PC-9 (cell line): ENCODE measurements at regions not wholly inside any gene's neighbourhood (a gene's known extent, or its start where the extent isn't known, plus 50 kb on each side); places are given as distances from the start of the nearest gene placed in this dataset.

Source experiments
- BruUV-seq: library from RNA; stranded (reverse); fragments of 400-500 nt; replicated peaks from 2 replicates; lab custom pipeline; 2021; lab: Mats Ljungman, UMichigan
- CTCF ChIA-PET: fragments of 300-600 bp; sonication (Branson Sonifier 250); formaldehyde crosslinking; loops from one replicate; lab custom pipeline; 2022; ENCODE audit warnings: antibody characterized with exemption; lab: Charles Lee
- POLR2A ChIA-PET: fragments of 300-600 bp; sonication (Branson Sonifier 250); formaldehyde crosslinking; loops from one replicate; lab custom pipeline; 2022; ENCODE audit warnings: antibody characterized with exemption; ENCODE audit not compliant: unreplicated experiment; lab: Charles Lee
- DNase-seq, 2 experiments: peaks; one replicate each; pipeline versions ENCODE4 v3.0.0 to v3.0.0-alpha.2; 2015 to 2022; ENCODE audit warnings: mixed read lengths in 1 of 2
- H2AFZ ChIP-seq: fragments of 200-600 bp; sonication (generic); 2 replicates; pipeline ENCODE4 v1.8.1; 2017; ENCODE audit warnings: antibody characterized with exemption
- H3F3A ChIP-seq: fragments of 200-600 bp; sonication (generic); 2 replicates; pipeline ENCODE4 v1.8.1; 2017; ENCODE audit warnings: antibody characterized with exemption, mild to moderate bottlenecking, low read depth; ENCODE audit not compliant: insufficient read depth
- H3K27ac ChIP-seq: fragments of 200-600 bp; sonication (generic); 2 replicates; pipeline ENCODE4 v1.6.1; 2016; ENCODE audit warnings: mixed run types
- H3K27me3 ChIP-seq: fragments of 200-600 bp; sonication (generic); 2 replicates; pipeline ENCODE4 v1.6.1; 2016; ENCODE audit warnings: low read depth, mixed run types; ENCODE audit not compliant: insufficient read depth
- H3K36me3 ChIP-seq: fragments of 200-600 bp; sonication (generic); 2 replicates; pipeline ENCODE4 v1.6.1; 2016; ENCODE audit warnings: low read depth, mixed run types
- H3K4me1 ChIP-seq: fragments of 200-600 bp; sonication (generic); replicated peaks from 2 replicates; pipeline ENCODE4 v1.6.1; 2016; ENCODE audit warnings: mixed run types; ENCODE audit not compliant: insufficient read depth
- H3K4me2 ChIP-seq: fragments of 200-600 bp; sonication (generic); 2 replicates; pipeline ENCODE4 v1.6.1; 2017; ENCODE audit warnings: mixed run types
- H3K4me3 ChIP-seq: fragments of 200-600 bp; sonication (generic); 2 replicates; pipeline ENCODE4 v1.6.1; 2016; ENCODE audit warnings: mixed run types
- H3K79me2 ChIP-seq: fragments of 200-600 bp; sonication (generic); 2 replicates; pipeline ENCODE4 v1.6.1; 2017; ENCODE audit warnings: low read depth, mixed run types
- H3K9me2 ChIP-seq: fragments of 200-600 bp; sonication (generic); 2 replicates; pipeline ENCODE4 v1.8.1; 2017; ENCODE audit warnings: mild to moderate bottlenecking; ENCODE audit not compliant: insufficient read depth
- H3K9me3 ChIP-seq: fragments of 200-600 bp; sonication (generic); 2 replicates; pipeline ENCODE4 v1.8.1; 2016; ENCODE audit warnings: low read depth; ENCODE audit not compliant: insufficient read depth
- H4K20me1 ChIP-seq: fragments of 200-600 bp; sonication (generic); 2 replicates; pipeline ENCODE4 v1.8.1; 2017; ENCODE audit not compliant: insufficient read depth
- CTCF ChIP-seq: fragments of 200-600 bp; sonication (generic); conservative IDR thresholded peaks from 2 replicates; pipeline ENCODE4 v1.6.1; 2017; ENCODE audit warnings: mixed run types, antibody characterized with exemption, mild to moderate bottlenecking, moderate library complexity
- EZH2 ChIP-seq: fragments of 200-600 bp; sonication (generic); IDR thresholded peaks from 2 replicates; pipeline ENCODE4 v1.8.0; 2017; ENCODE audit warnings: antibody characterized with exemption, low read depth
- intact Hi-C: fragments of 100-400 bp; cut with micrococcal nuclease; formaldehyde crosslinking; loops from one replicate; pipeline ENCODE4 v1.10.0; 2022; ENCODE audit not compliant: unreplicated experiment

GRCh38 chr10:29026065-29026797, 262.6 kb upstream of the LYZL1 start:
- Histone ChIP-seq H2AFZ (no peak overlapping the region), H4K20me1 (no peaks in the 10 kb centered on the region), H3K9me3 (no peaks in the 10 kb centered on the region), H3K27ac (no peak overlapping the region), H3K9me2 (no peaks in the 10 kb centered on the region), H3K27me3 (no peaks in the 10 kb centered on the region), H3K4me1 (peaks cover 16% of the 10 kb centered on the region), H3F3A (no peaks in the 10 kb centered on the region), H3K4me2 (no peak overlapping the region), H3K79me2 (no peaks in the 10 kb centered on the region), H3K4me3 (no peak overlapping the region), H3K36me3 (no peaks in the 10 kb centered on the region)
- intact Hi-C loops, result no loop called here
- CTCF ChIA-PET, result no interaction called here
- POLR2A ChIA-PET, result no interaction called here
- no TSS peak for BruUV-seq
- no peak for DNase-seq
- no peak for TF ChIP-seq EZH2

- Histone ChIP-seq H3K79me2 (no peaks in the 10 kb centered on the region), H4K20me1 (no peaks in the 10 kb centered on the region), H3K27ac (no peak overlapping the region), H2AFZ (no peak overlapping the region), H3K4me3 (no peak overlapping the region), H3F3A (no peaks in the 10 kb centered on the region), H3K4me1 (peaks cover 23% of the 10 kb centered on the region), H3K9me3 (no peaks in the 10 kb centered on the region), H3K27me3 (no peaks in the 10 kb centered on the region), H3K9me2 (no peaks in the 10 kb centered on the region), H3K36me3 (no peaks in the 10 kb centered on the region), H3K4me2 (no peak overlapping the region)
- POLR2A ChIA-PET, result no interaction called here
- DNase-seq, result no peak
- TF ChIP-seq EZH2, result no peak
- TF ChIP-seq CTCF, result no peak
- CTCF ChIA-PET, result no interaction called here
- BruUV-seq, result no TSS peak
- intact Hi-C loops, result no loop called here
Observed at GRCh38 chr10:29026802-29027580, 261.9 kb upstream of the LYZL1 start.

DNA sequence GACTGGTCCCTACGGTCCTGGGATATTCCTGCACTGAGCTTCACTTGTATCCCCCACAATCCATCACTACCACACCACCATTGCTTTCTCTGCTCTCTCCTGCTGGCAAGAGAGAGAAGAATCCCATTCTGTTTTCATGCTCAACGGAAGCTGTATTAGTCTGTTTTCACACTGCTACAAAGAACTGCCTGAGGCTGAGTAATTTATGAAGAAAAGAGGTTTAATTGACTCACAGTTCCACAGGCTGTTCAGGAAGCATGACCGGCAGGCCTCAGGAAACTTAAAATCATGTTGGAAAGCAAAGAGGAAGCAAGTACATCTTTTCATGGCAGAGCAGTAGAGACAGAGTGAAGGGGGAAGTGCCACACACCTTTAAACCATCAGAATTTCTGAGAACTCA, 260.4 kb upstream of the LYZL1 start:
- Histone ChIP-seq H3F3A (peaks cover 7% of the 10 kb centered on the region; the same call in 1 of the 2 replicates), H3K27ac (no peak overlapping the region), H3K27me3 (no peaks in the 10 kb centered on the region), H4K20me1 (no peaks in the 10 kb centered on the region), H3K4me1 (peaks cover 36% of the 10 kb centered on the region), H2AFZ (no peak overlapping the region), H3K9me3 (no peaks in the 10 kb centered on the region), H3K9me2 (no peaks in the 10 kb centered on the region), H3K36me3 (no peaks in the 10 kb centered on the region), H3K4me2 (no peak overlapping the region), H3K4me3 (no peak overlapping the region), H3K79me2 (no peaks in the 10 kb centered on the region)
- CTCF ChIA-PET, result no interaction called here
- BruUV-seq, result no TSS peak
- TF ChIP-seq CTCF (no peak), EZH2 (no peak)
- DNase-seq, result no peak
- intact Hi-C loops, result no loop called here
- POLR2A ChIA-PET, result no interaction called here
